ENCODE measurements at regions not wholly inside any gene's neighbourhood (a gene's known extent, or its start where the extent isn't known, plus 50 kb on each side); places are given as distances from the start of the nearest gene placed in this dataset.

- DNase-seq (ENCODE audit: low spot score): no peak
Measured at GRCh38 chr4:112847781-112848180, 201.7 kb upstream of the ANK2 start.

GRCh38 chr4:112848911-112849310, 200.5 kb upstream of the ANK2 start:
- DNase-seq (ENCODE audit: low spot score): no peak

- no peak for DNase-seq (ENCODE audit: low spot score)
Measured at GRCh38 chr4:112852601-112853000, 196.9 kb upstream of the ANK2 start.

- no peak for DNase-seq (ENCODE audit: low spot score)
Measured at GRCh38 chr4:112853662-112854256, 195.7 kb upstream of the ANK2 start.

- no peak for DNase-seq (ENCODE audit: low spot score)
Measured at GRCh38 chr4:112854420-112854819, 195.0 kb upstream of the ANK2 start.

GRCh38 chr4:112855058-112855457, 194.4 kb upstream of the ANK2 start:
- DNase-seq (ENCODE audit: low spot score): no peak

DNA sequence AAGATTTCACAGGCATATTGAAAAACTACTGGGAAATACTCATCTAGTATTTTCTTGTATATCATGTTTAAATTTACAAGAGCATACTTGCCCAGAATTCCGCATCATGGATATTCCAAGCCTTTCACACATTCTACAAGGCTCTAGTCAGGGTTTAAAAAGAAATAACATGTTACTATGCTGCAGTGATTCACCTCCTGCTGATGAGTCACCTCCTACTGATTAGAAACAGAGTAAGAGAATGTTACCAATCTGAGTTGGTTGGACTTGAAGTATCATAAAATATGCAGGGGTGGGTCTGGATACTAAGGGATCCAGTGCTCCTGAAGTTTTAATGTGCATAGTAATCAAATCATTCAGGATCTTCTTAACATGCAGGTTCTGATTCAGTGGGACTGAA, 192.0 kb upstream of the ANK2 start:
- DNase-seq (ENCODE audit: low spot score): peak; percentile 91

DNA sequence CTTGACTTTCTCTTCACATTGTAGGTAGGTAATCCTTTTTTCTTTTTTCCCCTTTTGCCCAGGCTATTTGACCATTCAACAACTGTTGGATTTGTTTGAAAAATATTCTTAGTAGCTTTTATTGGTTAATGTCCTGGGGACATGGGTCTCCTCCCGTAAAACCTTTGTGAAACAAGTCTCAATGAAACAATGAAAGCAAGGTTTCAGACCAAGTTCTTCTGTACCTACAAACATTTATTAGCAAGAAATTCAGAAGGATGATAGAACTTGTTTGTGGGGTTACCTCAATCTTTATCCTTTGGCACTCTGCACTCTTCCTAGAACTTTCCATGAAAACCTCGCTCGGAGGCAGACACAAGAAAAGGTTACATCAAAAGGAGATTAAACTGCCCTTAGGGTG, 190.7 kb upstream of the ANK2 start:
- DNase-seq (ENCODE audit: low spot score): no peak

GRCh38 chr4:112859456-112860184, 189.8 kb upstream of the ANK2 start:
- DNase-seq (ENCODE audit: low spot score): no peak

DNA sequence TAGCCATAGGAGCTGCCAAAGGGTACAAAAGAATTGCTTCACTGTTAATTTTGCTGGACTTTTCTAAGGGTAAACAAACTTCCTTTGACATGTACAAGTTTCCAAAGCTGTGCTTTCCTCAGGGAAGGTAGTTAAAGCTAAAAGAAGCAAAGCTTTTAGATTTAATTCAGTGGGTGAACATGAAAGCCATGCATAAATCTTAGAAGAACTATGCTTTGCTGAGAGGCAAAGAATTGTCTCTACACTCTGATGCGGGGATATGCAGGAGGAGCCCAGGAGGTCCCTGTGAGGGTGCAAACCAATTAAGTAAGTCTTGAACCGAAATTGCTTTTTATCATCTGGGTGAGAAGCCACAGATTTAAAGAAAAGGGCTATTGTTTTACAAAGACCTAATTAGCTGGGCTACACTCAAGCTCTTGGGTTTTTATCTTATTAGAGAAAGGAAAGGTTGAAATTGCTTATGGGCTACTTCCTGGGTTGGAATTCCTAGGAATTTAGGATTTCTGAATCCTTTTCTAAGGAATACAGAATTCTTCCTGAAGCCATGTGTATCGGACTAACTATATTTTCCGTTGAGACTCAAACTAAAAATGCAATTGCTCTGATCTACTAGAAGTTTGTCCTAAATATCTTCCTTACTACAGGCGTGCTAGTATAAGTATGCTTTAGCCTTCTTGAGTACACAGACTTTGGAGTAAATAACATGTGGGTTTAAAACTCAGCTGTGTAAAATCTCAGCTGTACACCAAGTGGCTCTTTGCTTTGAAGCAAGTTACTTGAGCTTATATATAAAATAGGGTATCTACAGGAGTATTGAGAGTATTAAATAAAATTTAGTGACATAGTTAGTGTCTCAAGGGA, 188.4 kb upstream of the ANK2 start:
- DNase-seq (ENCODE audit: low spot score): no peak

DNA sequence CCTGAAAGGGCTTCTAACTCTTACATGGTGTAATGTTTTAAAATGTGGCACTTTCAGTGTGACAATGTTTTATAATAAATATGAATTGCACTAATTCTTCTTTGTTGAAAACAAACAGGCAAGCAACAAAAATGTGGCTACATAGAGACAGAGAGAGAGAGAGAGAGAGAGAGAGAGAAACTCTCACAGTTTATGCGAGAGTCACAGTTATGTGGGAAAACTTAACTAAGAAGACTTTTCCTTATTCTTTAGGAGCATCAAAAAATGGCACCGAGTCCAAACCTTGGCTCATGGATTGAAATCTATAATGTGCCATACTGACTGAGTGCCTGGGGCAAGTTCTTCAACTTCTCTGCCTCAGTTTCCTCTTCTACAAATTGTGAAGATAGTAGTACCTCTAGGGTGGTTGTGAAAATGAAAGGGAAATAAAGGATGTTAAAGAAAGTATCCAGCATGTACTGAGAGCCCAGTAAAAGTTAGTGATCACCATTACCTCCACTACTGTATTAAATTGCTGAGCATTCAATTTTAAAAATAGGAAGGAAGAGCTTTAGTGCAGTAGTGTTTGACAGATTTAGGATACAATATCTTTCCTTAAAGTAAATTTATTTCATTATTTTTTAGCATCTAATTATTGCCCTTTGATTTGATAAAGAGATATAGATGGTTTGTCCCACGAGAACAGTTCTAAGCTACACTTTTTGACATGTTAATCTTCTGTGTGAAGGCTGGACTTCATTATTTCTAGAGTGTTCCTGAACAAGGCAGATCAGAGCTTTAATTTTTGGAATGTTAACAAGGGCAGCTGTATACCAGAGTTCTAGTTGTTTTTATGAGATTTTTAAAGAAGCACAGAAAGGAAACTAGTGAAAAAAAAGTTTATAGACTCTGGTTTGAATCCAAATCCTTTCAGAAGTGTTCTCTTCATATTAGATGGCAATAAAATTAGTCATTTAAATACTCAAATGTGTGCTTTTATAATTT, 187.5 kb upstream of the ANK2 start:
- DNase-seq (ENCODE audit: low spot score): no peak

DNA sequence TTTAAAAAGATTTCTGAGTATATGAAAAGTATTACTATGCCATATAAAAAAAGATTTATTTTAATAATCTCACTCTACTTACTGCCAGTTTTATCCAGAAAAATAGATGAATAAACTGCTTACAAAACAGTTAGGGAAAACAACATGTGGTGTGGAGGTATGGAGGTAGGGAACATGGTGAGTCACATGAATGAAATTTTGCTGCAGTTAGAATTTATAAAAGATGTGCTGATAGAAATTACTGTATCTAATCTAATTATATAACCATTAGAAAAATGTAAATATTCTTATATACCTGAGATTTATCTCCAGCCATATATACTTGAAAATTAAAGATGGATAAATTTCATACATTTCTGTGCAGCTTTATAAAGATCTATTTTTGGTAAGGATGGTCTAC, 184.0 kb upstream of the ANK2 start:
- peak; percentile 15 for DNase-seq (ENCODE audit: low spot score)

GRCh38 chr4:112876316-112876715, 173.1 kb upstream of the ANK2 start:
- DNase-seq (ENCODE audit: low spot score): no peak

GRCh38 chr4:112881842-112882241, 167.6 kb upstream of the ANK2 start:
- no peak for DNase-seq (ENCODE audit: low spot score)

GRCh38 chr4:112882286-112882685, 167.2 kb upstream of the ANK2 start:
- DNase-seq (ENCODE audit: low spot score): no peak

GRCh38 chr4:112884406-112884805, 165.0 kb upstream of the ANK2 start:
- no peak for DNase-seq (ENCODE audit: low spot score)

DNA sequence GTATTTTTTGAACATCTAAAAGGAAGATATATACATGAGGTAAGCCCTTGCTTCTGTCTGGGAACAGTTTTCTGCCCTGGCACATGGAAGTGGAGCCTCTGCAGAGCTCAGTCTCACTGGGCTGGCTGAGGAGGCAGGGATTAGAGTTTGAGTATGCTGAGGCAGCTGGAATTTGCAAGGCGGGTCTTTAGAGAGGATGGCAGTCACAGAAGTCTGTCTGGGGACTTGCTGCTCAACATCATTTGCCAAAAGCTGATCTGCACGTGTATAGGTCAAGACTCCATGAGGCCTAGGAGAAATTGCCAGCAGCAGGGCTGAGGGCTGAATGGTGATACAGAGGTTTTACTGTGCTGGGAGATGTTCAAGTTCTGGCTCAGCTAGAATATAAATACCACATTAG, 163.6 kb upstream of the ANK2 start:
- DNase-seq (ENCODE audit: low spot score): no peak

DNA sequence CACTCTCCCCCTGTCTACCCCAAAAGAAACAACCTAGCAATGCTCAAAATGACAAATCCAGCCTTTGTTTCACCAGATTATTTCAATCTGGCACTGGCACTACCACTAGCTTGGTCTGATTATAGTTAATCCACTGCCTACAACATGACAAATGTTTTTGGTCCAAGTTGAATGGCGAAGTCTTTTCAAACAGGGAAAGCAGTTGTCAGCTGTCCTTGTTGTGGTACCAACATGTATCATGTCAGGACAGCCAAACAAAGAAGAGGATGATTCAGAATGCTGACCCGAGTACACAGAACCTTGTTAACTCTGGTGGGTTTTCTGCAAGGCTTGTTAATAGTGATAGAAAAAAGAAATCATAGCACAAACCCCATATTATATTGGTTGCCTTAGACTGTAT, 160.8 kb upstream of the ANK2 start:
- DNase-seq (ENCODE audit: low spot score): no peak

- no peak for DNase-seq (ENCODE audit: low spot score)
Measured at GRCh38 chr4:112889199-112889598, 160.3 kb upstream of the ANK2 start.

GRCh38 chr4:112889619-112890527, 159.6 kb upstream of the ANK2 start:
- peak; percentile 39 for DNase-seq (ENCODE audit: low spot score)

DNA sequence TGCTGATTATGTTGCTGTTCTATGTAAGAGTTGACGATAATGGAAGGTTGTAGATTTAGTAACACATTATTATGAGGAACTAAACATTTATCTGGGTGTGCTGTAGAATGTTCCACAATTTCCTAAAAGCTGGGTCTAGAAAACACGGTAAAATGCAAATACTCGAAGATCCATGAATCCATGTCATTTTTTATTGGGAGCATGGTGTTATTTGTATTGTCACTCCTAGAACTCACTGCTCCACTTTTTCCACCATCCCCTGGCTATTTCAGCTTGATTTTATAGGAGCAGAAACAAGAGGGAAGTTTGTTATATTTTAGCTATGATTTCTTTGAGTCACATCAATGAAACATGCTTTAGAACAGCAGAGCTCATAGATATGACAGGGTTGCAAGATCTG, 155.0 kb upstream of the ANK2 start:
- no peak for DNase-seq (ENCODE audit: low spot score)
